Liver (tissue), 3 donors: ENCODE measurements at regions not wholly inside any gene's neighbourhood (a gene's known extent, or its start where the extent isn't known, plus 50 kb on each side); places are given as distances from the start of the nearest gene placed in this dataset.

Experiments
- ATF3 ChIP-seq: IDR thresholded peaks from 2 replicates; pipeline ENCODE4 v1.6.1; 2016; ENCODE audit warnings: antibody characterized with exemption
- CTCF ChIP-seq: fragments of 150-350 bp; IDR thresholded peaks from 2 replicates; pipeline ENCODE4 v1.5.1; 2017; ENCODE audit warnings: improper control_type of control experiment, low read depth, low read length; ENCODE audit not compliant: missing input control
- FOXA1 ChIP-seq: IDR thresholded peaks from 2 replicates; pipeline ENCODE4 v1.6.1; 2016; ENCODE audit warnings: antibody characterized with exemption
- MAX ChIP-seq: IDR thresholded peaks from 2 replicates; pipeline ENCODE4 v1.6.1; 2016; ENCODE audit warnings: antibody characterized with exemption
- RAD21 ChIP-seq, 2 donors: IDR thresholded peaks; 2 replicates each; pipeline ENCODE4 v1.6.1; 2016; ENCODE audit warnings: antibody characterized with exemption in 2 of 2, mild to moderate bottlenecking in 2 of 2
- REST ChIP-seq: IDR thresholded peaks from 2 replicates; pipeline ENCODE4 v1.6.1; 2016; ENCODE audit warnings: antibody characterized with exemption, mild to moderate bottlenecking
- ZBTB33 ChIP-seq: IDR thresholded peaks from 2 replicates; pipeline ENCODE4 v1.6.1; 2016; ENCODE audit warnings: antibody characterized with exemption
- donor health status: healthy.
- donor health status: healthy.

GRCh38 chr3:104696470-104696869, 670.2 kb upstream of the ALCAM start:
- no peak for TF ChIP-seq REST
- no peak for TF ChIP-seq CTCF
- TF ChIP-seq ATF3 = no peak
- no peak for TF ChIP-seq RAD21 (IDR thresholded peaks at IDR 0.05)
- no peak for TF ChIP-seq MAX
- TF ChIP-seq ZBTB33 = no peak
- no peak for TF ChIP-seq FOXA1
